ENCODE measurements at regions not wholly inside any gene's neighbourhood (a gene's known extent, or its start where the extent isn't known, plus 50 kb on each side); places are given as distances from the start of the nearest gene placed in this dataset.

GRCh38 chr6:156564807-156565149 is 212.4 kb upstream of the ARID1B start:
- TF ChIP-seq CTCF (IDR thresholded peaks at IDR 0.05) (no peak), EZH2phosphoT487 (IDR thresholded peaks at IDR 0.05) (no peak), EZH2 (IDR thresholded peaks at IDR 0.05) (no peak)

Measured in neural progenitor cell (in vitro differentiated cells).